ENCODE measurements at regions not wholly inside any gene's neighbourhood (a gene's known extent, or its start where the extent isn't known, plus 50 kb on each side); places are given as distances from the start of the nearest gene placed in this dataset.

GRCh38 chr9:97771641-97772040 is 74.5 kb upstream of the XPA start (continued):
- no peak for TF ChIP-seq CTCFL (IDR thresholded peaks at IDR 0.05; ENCODE audit: borderline replicate concordance, insufficient read depth, low read depth, low read length, poor library complexity, severe bottlenecking)
- TF ChIP-seq TAF7 (tag; IDR thresholded peaks at IDR 0.05), result no peak
- no peak for TF ChIP-seq CREB3L1 (IDR thresholded peaks at IDR 0.05; ENCODE audit: borderline replicate concordance, low read depth)

GRCh38 chr9:97772145-97772544 is 75.0 kb upstream of the XPA start:
- Histone ChIP-seq H3K4me2 (ENCODE audit: insufficient read depth, low read length) (no peak overlapping the region), H3K9me3 (replicated peaks; ENCODE audit: control insufficient read depth, insufficient read depth, low read depth, low read length) (no peaks in the 10 kb centered on the region), H3K9me1 (ENCODE audit: control insufficient read depth, insufficient read depth, low read length) (no peaks in the 10 kb centered on the region), H2AFZ (ENCODE audit: low read depth, low read length) (no peak overlapping the region), H3K4me3 (no peak overlapping the region), H3K36me3 (ENCODE audit: control insufficient read depth, insufficient read depth, low read length) (no peaks in the 10 kb centered on the region), H3K79me2 (ENCODE audit: control insufficient read depth, insufficient read depth, low read length) (no peaks in the 10 kb centered on the region), H3K27ac (ENCODE audit: extremely low read depth, low read depth, low read length) (no peak overlapping the region), H4K20me1 (replicated peaks; ENCODE audit: control insufficient read depth, insufficient read depth, low read length) (no peaks in the 10 kb centered on the region), H3K9ac (ENCODE audit: insufficient read depth in 1 of 2, low read depth in 2 of 2, low read length in 2 of 2) (no peak overlapping the region), H3K27me3 (ENCODE audit: control insufficient read depth in 2 of 2, insufficient read depth in 2 of 2, low read length in 2 of 2) (peaks cover 10 to 32% of the 10 kb centered on the region in 2 experiments; a peak in 3 of 5 replicates), H3K4me1 (replicated peaks in 1 of 2; ENCODE audit: control insufficient read depth in 2 of 2, insufficient read depth in 2 of 2, low read length in 2 of 2) (peaks cover 0 to 17% of the 10 kb centered on the region in 2 experiments; a peak in 2 of 5 replicates)
- FAIRE-seq (no peak), DNase-seq (ENCODE audit: extremely low read depth in 1 of 4, low spot score in 3 of 4) (no peak), ATAC-seq (no peak)
- intact Hi-C loops (cut with micrococcal nuclease), result no loop called here
- 5% methylated on average over 4 of the region's 4 CpGs for WGBS (ENCODE audit: insufficient coverage, low coverage, missing lambda C conversion rate)
- no TSS peak for BruUV-seq (replicated peaks)
- ChIA-PET CTCF (ENCODE audit: low intra/inter-chr PET ratio) (no interaction called here), POLR2A (interaction anchor here (0.6 kb wide), 1 partner anchor 231 kb away, joined by 3 read pairs; no protein-coding TSS in a partner anchor)
- TF ChIP-seq ZNF239 (CRISPR knock-in tag; IDR thresholded peaks at IDR 0.05) (peak; percentile 37; the same call in 1 of the 2 replicates), HNRNPK (IDR thresholded peaks at IDR 0.05; ENCODE audit: low read depth, low read length, poor library complexity, severe bottlenecking) (no peak)
- in situ Hi-C loops (cut with MboI), result no loop called here
